C4-2B (cell line): ENCODE measurements at regions not wholly inside any gene's neighbourhood (a gene's known extent, or its start where the extent isn't known, plus 50 kb on each side); places are given as distances from the start of the nearest gene placed in this dataset.

Source experiments
- H3K27ac ChIP-seq: fragments of 450-650 bp; 2 replicates; pipeline ENCODE4 v1.5.1; 2017
- CTCF ChIP-seq: fragments of 450-650 bp; conservative IDR thresholded peaks from 2 replicates; pipeline ENCODE4 v1.5.1; 2017; ENCODE audit warnings: mild to moderate bottlenecking
- ZFX ChIP-seq: fragments of 450-650 bp; IDR thresholded peaks from 2 replicates; pipeline ENCODE4 v1.6.1; 2017

GRCh38 chr16:51753467-51754127, 602.5 kb upstream of the SALL1 start:
- TF ChIP-seq CTCF, result no peak
- TF ChIP-seq ZFX, result no peak
- no peak overlapping the region for H3K27ac ChIP-seq

- TF ChIP-seq CTCF, result no peak
- H3K27ac ChIP-seq, result no peak overlapping the region
Observed at GRCh38 chr16:51752438-51752995, 601.4 kb upstream of the SALL1 start.

GRCh38 chr16:51747329-51747728, 596.3 kb upstream of the SALL1 start:
- no peak for TF ChIP-seq CTCF
- no peak for TF ChIP-seq ZFX
- H3K27ac ChIP-seq, result no peak overlapping the region

- H3K27ac ChIP-seq, result no peak overlapping the region
- no peak for TF ChIP-seq CTCF
- TF ChIP-seq ZFX, result no peak
Observed at GRCh38 chr16:51734220-51734619, 583.1 kb upstream of the SALL1 start.

- TF ChIP-seq ZFX (no peak), CTCF (no peak)
- no peak overlapping the region for H3K27ac ChIP-seq
Observed at GRCh38 chr16:51733181-51733580, 582.1 kb upstream of the SALL1 start.

GRCh38 chr16:51731160-51731559, 580.1 kb upstream of the SALL1 start:
- H3K27ac ChIP-seq, result no peak overlapping the region
- TF ChIP-seq ZFX (no peak), CTCF (no peak)

GRCh38 chr16:51723036-51723724, 572.1 kb upstream of the SALL1 start:
- no peak overlapping the region for H3K27ac ChIP-seq
- TF ChIP-seq ZFX, result no peak
- TF ChIP-seq CTCF, result no peak
